ENCODE measurements at regions not wholly inside any gene's neighbourhood (a gene's known extent, or its start where the extent isn't known, plus 50 kb on each side); places are given as distances from the start of the nearest gene placed in this dataset.
A peak's percentile ranks its signal among the peaks of the same experiment; 100 is the strongest.
"Not testable (repeated sequence)": the region's sequence is repeated elsewhere in the genome, so short reads cannot be mapped to it uniquely, and the experiment has no call there.

DNA sequence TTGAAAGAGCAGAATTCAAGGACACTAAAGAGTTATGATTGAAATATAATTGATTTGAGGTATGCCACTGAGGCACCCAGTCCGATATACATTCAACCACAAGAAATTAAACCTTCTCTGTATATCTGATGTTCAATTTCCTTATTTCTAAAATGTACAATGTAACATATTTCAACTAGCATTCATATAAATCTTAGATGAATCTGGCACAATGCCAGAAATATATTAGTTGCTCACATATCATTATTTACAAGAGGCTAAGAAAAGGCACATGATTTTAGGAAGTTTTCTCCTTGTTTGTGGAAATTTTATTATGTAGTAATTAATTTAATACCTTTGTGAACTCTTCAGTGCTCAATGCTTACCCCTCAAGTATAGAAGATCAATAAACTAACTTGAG, 532.3 kb downstream of the KCNA4 start:
- no peak for DNase-seq (ENCODE audit: low read depth in 2 of 2)

DNA sequence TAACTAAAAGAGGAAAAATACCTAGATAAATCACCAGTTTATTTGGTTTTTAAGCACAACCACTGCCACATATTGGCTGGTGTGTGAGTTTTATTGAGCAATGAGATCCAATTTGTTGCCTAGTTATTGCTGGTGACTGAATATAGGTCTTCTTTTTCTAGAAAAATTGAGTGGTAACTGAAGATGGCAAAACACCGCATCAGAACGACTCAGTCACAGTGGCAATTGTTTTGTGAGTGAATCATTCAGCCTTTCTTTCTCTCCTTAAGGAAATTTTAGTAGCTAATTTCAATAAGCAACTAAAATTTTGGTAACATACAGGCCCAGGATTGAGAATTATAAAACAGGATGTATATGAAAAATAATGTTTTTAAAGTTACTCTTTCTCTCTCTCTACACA, 533.0 kb downstream of the KCNA4 start:
- no peak for DNase-seq (ENCODE audit: low read depth in 2 of 2)

DNA sequence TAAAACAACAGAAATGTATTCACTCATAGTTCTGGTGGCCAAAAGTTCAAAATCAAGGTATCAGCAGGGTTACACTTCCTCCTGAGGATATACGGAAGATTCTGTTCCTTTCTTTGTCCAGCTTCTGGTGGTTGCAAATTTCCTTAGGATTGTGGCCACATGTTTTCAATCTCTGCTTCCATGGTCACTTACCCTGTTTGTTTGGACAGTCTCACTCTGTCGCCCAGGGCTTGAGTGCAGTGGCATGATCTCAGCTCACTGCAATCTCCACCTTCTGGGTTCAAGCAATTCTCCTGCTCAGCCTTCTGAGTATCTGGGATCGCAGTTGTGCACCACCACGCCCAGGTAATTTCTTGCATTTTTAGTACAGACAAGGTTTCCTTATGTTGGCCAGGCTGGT, 534.3 kb downstream of the KCNA4 start:
- no peak for DNase-seq (ENCODE audit: low read depth in 2 of 2)

DNA sequence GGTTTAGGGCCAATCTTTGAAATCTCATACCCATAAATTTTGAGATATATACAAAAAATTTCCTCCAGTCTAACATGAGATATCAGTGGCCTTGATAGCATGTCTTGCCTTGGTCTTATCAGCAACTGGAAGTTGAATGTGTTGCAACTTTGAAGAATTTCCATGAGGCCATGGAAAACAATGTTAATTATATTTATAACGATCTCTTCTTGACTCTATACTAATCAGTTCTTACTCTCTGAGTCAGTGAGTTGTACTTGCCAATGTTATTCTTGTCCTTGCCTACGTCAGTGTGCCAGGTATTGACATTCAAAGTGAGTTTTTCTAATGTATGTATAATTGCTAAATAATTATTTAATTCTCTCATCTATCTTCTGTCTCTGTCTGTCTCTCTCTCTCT, 535.1 kb downstream of the KCNA4 start:
- DNase-seq (ENCODE audit: low read depth in 2 of 2) = no peak

DNA sequence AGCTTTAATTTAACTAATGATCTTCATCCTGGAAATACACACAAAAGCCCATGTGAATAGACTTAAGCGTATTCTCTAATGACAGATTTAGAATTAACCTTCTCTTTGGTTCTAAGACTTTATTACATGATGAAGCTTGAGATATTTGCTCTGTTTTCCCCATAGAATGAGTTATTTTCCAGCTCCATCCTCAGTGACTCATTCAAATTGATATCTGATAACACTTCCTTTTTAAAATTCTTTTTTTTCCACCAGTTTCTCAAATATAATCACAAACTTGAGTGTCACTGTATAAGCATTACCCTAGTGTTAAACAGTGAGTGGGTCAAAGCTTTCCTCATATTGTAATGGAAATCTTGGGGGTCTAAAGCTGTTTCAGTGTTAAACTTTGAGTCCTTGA, 535.8 kb downstream of the KCNA4 start:
- DNase-seq (ENCODE audit: low read depth in 2 of 2) = no peak

DNA sequence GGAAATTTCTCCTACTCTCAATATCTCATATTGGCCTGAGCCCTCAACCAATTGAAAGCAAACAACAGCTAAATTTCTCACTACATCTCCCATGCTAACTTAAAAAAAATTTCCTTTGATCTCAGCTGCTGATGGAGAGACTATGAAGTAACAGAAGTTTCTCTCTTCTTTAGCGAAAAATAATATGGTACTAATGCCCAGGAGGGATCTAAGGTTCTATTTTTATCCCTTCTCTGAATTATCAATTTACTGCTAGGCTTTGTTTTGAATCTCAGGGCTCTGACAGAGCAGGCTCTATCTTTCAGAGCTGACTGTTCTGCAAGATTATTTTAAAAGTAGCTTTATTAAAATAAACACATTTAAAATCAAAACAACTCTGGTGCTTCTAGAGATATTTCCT, 558.6 kb downstream of the KCNA4 start:
- DNase-seq (ENCODE audit: low read depth in 2 of 2) = no peak

DNA sequence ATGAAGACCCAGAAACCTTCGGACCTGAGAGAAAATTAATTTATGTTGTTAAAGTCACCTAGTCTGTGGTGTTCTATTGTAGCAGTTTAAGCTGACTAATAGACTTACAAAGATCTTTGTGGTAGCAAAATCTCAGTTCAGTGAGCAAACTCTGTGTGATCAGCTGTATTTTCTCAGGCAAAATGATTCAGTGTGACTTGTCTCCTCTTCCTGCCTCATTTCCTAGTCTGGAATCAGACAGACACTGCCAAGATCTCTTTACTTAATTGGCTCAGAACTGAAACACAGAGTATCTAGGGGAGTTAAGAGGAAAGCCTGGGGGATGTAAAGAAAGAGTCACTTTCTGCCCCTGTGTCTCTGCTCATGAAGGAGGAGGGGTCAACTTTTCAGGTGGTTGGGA, 564.7 kb downstream of the KCNA4 start:
- peak; percentile 26 to 29 for DNase-seq (ENCODE audit: low read depth in 2 of 2)

DNA sequence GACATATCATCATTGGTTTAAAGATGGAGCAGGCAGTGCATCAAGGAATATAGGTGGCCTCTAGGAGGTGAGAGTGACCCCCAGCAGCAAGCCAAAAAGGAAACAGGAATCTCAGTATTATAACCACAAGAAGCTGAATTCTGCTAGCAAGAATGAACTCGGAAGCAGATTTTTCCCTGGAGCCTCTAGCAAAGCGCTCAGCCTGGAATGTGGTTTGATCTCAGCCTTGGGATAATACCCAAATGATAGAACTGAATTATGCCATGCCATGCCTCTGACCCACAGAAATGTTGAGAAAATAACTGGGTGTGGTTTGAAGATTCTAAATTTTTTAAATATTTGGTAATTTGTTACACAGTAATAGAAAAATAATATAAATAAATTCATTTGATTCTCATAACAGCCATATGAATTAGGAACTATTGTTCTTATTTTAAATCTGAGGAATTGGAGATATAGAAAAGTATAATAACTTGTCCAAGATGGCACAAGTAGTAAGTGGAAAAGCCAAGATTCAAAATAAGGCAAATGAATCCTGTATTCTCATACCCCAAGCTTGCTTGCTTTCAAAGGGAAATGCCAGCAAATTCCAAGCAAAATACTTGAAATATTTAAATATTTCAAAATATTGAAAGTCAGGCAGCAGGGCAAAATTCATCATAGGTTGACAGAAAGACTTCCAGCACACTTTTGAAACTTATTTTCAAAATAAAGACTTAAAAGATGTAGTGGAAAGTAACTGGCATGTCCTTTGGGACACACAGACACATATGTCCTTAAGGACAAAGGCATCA, 567.4 kb downstream of the KCNA4 start:
- no peak for DNase-seq (ENCODE audit: low read depth in 2 of 2)

DNA sequence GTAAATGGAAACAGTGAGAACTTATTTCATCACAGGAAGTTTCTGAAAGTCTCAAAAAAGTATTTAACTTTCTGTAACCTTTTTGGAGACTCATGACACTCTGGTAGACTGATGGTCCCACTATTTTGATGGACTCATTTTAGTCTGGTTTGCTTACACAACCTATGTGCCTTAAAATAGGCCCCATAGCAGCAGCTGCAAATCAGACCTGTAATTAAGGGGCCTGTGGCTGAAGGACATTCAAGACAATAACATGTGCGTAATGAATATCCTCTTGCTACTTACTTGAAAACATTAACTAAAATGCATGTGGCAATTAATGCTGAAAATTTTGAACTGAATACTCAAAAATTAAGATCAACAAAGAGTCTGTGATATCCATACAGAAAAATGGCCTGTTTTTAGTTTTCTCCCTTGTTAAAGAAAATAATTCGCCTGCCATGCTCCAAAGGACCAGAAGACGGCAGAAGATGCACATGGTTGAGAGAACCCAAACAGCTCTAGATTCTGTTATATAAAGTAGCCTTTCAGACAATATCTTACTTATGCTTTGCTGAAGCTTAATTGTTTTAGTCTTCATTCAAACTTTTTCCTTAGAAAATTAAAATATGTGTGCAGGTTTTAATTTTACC, 568.5 kb downstream of the KCNA4 start:
- DNase-seq (ENCODE audit: low read depth in 2 of 2) = peak; percentile 8 to 15

DNA sequence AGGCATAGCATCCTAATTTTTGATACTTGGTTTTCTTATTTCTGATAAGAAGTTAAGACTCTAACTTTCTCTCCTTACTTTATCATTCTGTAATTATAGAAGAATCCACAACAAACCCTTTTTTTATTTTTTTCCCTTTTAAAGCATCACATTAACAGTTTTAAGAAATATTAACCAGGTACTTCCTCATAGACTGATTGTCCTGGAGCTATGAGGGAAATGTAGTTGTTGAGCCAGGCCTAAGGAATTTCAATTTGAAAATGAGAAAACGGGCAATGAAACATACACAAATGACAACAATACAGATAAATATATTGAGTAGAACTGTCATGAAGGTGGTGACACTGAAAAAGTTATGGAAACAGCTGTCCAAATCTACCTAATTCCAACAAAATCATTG, 569.0 kb downstream of the KCNA4 start:
- no peak for DNase-seq (ENCODE audit: low read depth in 2 of 2)

DNA sequence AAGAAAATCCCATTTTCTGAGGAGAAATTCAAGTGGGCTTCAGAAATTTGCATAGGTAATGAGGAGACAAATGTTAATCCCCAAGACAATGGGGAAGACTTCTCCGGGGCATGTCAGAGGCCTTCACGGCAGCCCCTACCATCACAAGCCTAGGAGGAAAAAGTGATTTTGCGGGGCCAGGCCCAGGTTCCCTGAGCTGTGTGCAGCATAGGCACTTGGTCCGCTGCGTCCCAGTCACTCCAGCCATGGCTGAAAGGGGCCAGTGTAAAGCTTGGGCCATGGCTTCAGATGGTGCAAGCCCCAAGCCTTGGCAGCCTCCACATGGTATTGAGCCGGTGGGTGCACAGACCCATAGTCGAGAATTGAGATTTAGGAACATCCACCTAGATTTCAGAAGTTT, 570.7 kb downstream of the KCNA4 start:
- no peak for DNase-seq (ENCODE audit: low read depth in 2 of 2)

DNA sequence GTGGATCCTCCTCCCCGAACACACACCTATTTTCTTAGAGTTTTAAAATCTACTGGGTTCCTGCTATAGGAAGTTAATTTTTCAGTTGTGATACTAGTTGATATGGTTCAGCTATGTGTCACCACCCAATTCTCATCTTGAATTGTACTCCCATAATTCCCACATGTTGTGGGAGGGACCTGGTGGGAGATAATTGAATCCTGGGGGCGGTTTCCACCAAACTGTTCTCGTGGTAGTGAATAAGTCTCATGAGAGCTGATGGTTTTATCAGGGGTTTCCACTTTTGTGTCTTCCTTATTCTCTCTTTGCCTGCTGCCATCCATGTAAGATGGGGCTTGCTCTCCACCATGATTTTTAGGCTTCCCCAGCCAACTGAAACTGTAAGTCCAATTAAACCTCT, 571.6 kb downstream of the KCNA4 start:
- DNase-seq (ENCODE audit: low read depth in 2 of 2) = not testable (repeated sequence)

DNA sequence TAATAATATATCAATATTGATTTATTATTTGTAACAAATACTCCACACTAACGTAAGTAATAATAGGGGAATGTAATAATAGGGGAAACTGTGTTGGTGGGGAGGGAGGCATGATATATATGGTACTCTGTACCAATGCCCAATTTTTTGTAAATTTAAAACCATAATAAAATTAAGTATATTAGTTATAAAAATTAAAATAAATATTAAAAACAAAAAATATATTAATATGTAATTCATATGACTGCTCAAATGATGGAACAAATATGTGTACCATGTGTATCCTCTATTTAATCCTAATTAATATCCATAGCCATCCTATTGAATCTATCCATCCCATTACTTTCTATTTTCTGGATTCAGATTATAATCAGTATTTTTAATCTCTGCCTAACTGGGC, 578.0 kb downstream of the KCNA4 start:
- DNase-seq (ENCODE audit: low read depth in 2 of 2) = no peak

DNA sequence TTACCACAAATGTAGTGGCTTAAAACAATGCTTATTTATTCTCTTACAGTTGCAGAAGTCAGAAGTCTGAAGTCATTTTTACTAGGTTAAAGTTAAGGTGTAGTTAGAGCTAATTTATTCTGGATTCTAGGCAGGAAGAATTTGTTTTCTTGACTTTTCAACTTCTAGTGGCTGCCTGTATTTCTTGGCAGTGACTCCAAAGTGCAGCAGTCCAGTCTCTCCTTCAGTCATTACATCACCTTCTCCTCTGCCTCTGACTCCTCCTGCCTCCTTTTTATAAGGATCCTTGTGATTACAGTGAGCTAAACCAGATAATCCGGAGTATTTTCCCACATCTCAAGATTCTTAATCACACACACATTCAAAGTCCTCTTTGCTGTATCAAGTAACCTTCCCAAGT, 581.4 kb downstream of the KCNA4 start:
- no peak for DNase-seq (ENCODE audit: low read depth in 2 of 2)

DNA sequence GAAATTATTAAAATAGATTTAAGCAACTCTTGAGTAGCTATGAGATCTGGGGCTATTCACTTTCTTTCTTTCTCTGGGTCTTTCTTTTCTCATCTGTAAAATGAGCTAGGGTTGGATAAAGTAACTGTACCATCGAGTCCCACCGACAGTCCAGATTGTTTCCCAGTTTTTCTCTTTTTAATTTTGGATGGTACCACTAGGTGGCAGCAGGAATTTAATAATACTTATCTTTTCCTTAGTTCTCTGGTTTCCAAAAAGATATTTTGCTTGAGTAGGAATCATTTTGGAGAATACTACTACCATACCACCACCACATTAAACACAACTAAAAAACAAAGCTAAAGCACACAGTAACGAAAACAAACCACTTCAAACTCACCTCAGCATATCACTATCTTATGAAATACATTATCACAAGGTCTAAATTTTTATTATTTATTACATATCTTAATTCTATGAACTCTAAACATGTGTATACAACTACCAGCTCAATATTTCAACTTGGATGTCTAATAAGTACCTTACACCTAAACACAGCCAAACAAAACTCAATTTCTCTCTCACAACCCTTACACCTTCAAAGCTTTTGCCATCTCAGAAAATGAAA, 584.0 kb downstream of the KCNA4 start:
- no peak for DNase-seq (ENCODE audit: low read depth in 2 of 2)

DNA sequence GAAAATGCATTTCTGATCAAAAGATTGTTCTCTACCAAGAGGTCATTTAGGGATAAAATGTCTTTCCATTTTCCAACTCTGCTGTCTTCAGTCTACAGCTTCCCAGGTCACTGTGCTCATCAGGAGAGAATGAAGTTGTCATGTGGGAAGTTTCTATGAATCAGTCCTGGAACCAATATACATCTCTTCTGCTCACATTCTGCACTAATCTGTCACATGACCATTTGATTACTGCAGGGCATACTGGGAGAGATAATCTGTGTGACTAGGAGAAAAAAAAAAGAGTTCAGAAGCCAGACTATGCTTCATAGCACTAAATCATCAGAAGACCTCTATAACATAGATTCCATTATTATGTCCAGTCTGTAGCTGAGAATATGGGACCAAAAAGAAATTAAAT, 611.5 kb downstream of the KCNA4 start:
- DNase-seq (ENCODE audit: low read depth in 2 of 2) = no peak

DNA sequence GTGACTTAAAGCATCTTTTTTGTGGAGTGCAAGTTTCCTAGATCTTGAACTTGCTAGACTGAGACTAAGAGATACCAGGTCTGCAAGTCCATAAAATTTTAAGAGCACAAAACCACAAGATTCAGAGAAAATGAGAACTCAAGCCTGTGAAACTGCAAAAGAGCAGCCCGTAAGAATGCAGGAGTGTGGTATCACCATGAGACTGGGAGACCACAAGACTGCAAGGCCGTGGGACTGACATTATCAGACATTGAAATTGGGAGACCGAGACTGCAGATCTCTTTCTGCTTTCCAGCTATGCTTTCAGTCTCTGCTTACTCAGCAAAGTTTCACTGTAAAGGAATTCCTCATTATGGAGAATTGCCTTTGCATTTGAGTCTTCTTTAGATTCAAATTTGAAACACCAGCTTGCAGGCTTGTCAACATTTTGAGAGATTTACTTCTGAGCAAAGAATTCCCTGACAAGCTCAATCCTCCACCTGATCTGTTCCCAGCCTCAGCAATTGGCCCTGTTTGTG, 621.2 kb downstream of the KCNA4 start:
- no peak for DNase-seq (ENCODE audit: low read depth in 2 of 2)

DNA sequence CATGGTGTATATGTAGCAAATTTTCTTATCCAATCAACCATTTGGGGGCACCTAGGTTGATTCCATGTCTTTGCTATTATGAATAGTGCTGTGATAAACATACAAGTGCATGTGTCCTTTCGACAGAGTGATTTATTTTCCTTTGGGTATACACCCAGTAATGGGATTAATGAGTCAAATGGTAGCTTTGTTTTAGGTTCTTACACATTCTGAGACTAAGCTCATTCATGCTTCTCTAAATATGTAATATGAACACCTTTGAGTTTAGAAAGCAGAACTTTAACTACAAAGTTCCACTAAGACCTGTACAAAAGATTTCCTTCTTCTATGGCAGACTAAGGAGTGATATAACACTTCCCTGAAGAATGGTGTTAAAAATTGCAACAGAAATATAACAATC, 627.0 kb downstream of the KCNA4 start:
- DNase-seq (ENCODE audit: low read depth in 2 of 2) = no peak

DNA sequence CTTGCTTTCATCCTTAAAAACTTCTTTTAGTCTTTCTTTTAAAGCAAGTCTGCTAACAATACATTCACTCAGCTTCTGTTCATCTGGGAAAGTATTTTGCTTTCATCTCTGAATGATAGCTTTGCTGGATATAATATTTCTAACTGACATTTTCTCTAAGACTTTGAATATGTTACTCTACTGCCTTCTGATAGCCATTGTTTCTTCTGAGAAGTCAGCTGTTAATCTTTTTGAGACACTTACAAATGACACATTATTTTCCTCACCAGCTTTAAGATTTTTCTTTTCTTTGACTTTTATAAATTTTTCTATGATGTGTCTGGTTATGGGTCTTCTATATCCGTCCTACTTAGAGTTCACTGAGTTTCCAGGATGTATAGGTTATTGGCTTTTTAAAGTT, 643.1 kb downstream of the KCNA4 start:
- no peak for DNase-seq (ENCODE audit: low read depth in 2 of 2)

DNA sequence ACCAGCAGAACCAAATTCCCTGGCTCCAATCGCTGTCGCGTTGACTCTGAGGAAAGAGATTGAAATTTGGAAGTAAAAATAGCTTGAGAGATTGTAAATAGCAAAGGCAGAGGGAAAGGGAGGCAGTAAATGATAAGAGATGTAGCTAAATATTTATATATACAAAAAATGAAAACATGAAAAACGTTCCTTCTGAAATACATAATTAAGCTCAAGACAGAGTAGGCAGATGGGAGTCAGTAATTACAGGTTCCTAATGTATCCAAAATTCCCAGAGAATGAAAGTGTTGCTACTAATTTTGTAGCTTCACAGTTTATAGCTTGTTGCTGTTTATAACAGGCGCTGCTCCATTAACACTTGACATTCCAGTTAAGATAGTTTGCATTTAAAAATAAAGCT, 648.7 kb downstream of the KCNA4 start:
- DNase-seq (ENCODE audit: low read depth in 2 of 2) = no peak

DNA sequence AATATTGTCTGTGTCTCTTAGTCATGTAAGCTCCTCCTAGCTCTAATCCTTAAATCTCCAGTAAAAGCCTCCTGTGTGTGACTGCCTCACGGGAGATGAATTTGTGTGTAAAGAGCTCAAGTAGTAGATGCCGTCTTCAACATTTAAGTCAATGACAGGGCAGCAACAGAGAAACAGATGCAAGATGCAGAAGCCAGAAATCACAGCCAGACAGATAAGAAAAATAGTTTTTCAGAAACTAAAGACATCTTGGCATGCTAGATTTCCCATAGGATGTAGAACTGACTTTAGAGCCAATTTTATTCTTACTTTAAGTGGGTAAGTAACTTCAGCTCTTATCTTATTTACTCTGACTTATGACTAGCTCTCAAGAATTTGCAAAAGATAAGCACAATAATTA, 652.8 kb downstream of the KCNA4 start:
- DNase-seq (ENCODE audit: low read depth in 2 of 2) = no peak

DNA sequence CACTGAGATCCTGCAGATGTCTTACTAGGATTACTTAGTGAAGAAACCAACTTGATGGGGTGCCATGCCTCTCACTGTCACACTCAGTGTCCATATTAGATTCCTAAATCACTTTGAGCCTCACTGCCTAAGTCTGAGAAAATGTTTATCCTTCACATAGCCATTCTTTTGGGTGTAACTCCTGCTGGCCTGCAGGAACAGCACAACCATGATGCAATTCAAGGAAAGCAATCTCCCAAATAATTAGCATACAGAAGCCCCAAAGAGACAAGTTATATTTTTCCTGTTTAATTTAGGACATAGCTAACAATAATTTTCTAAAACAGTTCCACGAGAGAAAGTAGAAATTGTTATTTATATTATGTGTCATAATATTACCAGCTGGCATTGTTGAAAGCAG, 655.5 kb downstream of the KCNA4 start:
- DNase-seq (ENCODE audit: low read depth in 2 of 2) = no peak

DNA sequence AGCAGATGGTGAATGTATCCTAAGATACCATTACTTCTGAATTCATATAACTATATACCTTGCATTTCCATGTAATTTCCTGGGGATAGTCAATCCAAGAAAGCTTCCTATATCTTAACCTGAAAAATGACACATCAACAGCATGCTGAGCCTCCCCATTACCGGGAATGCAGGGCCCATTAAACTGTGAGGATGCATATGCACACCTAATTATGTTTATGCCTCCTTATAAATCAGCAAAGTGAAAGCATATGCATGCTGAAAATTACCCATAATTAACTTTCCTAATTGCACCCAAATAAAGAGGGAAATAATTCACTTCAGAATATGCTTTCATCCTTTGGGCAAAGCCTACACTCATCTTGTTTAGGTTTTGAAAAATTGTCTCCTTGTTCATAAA, 663.0 kb downstream of the KCNA4 start:
- DNase-seq (ENCODE audit: low read depth in 2 of 2) = no peak

Measured in fibroblast of skin of left quadriceps (primary cell).